Endothelial cell of umbilical vein (primary cell): ENCODE measurements at regions not wholly inside any gene's neighbourhood (a gene's known extent, or its start where the extent isn't known, plus 50 kb on each side); places are given as distances from the start of the nearest gene placed in this dataset.

Source experiments
- BruUV-seq: library from RNA; stranded (reverse); fragments of 400-500 nt; replicated peaks from 2 replicates; lab custom pipeline; 2021; lab: Mats Ljungman, UMichigan
- CTCF ChIA-PET: fragments of 300-600, 350-600 bp; sonication (Branson Sonifier 250); formaldehyde crosslinking; loops from one replicate; lab custom pipeline; 2021; ENCODE audit warnings: antibody characterized with exemption, inconsistent platforms; lab: Charles Lee
- POLR2A ChIA-PET: fragments of 300-600, 350-600 bp; sonication (Branson Sonifier 250); formaldehyde crosslinking; loops from one replicate; lab custom pipeline; 2021; ENCODE audit warnings: antibody characterized with exemption, inconsistent platforms; lab: Charles Lee
- DNase-seq: peaks from one replicate; pipeline ENCODE4 v3.0.0-alpha.2; 2011; ENCODE audit warnings: low read depth, low spot score
- FAIRE-seq: peaks from 2 replicates; lab custom pipeline; 2011; peaks lifted over from hg19 to GRCh38; lab: Jason Lieb, UNC
- H2AFZ ChIP-seq: 2 replicates; pipeline ENCODE4 v1.6.0; 2012; ENCODE audit warnings: low read depth, low read length, control low read depth, inconsistent platforms
- H3K27ac ChIP-seq: 2 replicates; pipeline ENCODE4 v1.5.1; 2011; ENCODE audit warnings: low read depth, mild to moderate bottlenecking, control low read depth, low read length, moderate library complexity; ENCODE audit not compliant: insufficient read depth
- H3K27me3 ChIP-seq, 2 experiments: 2 replicates each; pipeline versions ENCODE4 v1.6.0 to v1.6.1; 2011; ENCODE audit warnings: low read length in 2 of 2, mixed read lengths in 1 of 2; ENCODE audit not compliant: control insufficient read depth in 2 of 2, insufficient read depth in 2 of 2
- H3K36me3 ChIP-seq, 2 experiments: 2 replicates in 1 of 2; 3 replicates in 1 of 2; pipeline ENCODE4 v1.5.1; 2011; ENCODE audit warnings: low read length in 2 of 2, mild to moderate bottlenecking in 1 of 2, moderate library complexity in 1 of 2; ENCODE audit not compliant: control insufficient read depth in 2 of 2, insufficient read depth in 2 of 2; ENCODE audit errors: extremely low read depth in 1 of 2
- H3K4me1 ChIP-seq: 3 replicates; pipeline ENCODE4 v1.5.1; 2011; ENCODE audit warnings: mild to moderate bottlenecking, low read length; ENCODE audit not compliant: control insufficient read depth, insufficient read depth; ENCODE audit errors: extremely low read depth
- H3K4me2 ChIP-seq: 2 replicates; pipeline ENCODE4 v1.6.1; 2011; ENCODE audit warnings: low read length, control low read depth, mixed read lengths; ENCODE audit not compliant: insufficient read depth
- H3K4me3 ChIP-seq, 3 experiments: fragments of 200-600 bp in 1 of 3; sonication (generic), shearing (Covaris generic) in 1 of 3; replicated peaks in 1 of 3; 2 replicates each; pipeline ENCODE4 v1.5.1; 2011 to 2016; ENCODE audit warnings: control low read depth in 3 of 3, low read length in 3 of 3, mild to moderate bottlenecking in 2 of 3, inconsistent platforms in 1 of 3, low read depth in 1 of 3, moderate library complexity in 1 of 3; ENCODE audit not compliant: insufficient read depth in 1 of 3
- H3K79me2 ChIP-seq: 2 replicates; pipeline ENCODE4 v1.6.0; 2012; ENCODE audit warnings: low read length, inconsistent platforms; ENCODE audit not compliant: control insufficient read depth, insufficient read depth
- H3K9ac ChIP-seq: replicated peaks from 2 replicates; pipeline ENCODE3; 2011; ENCODE audit warnings: low read length, control low read depth; ENCODE audit not compliant: insufficient read depth; ENCODE audit errors: extremely low read depth
- H3K9me1 ChIP-seq: replicated peaks from 3 replicates; pipeline ENCODE4 v1.6.0; 2011; ENCODE audit warnings: mild to moderate bottlenecking, low read length; ENCODE audit not compliant: control insufficient read depth, insufficient read depth; ENCODE audit errors: extremely low read depth
- H3K9me3 ChIP-seq: replicated peaks from 2 replicates; pipeline ENCODE4 v1.5.1; 2012; ENCODE audit warnings: low read length, inconsistent platforms; ENCODE audit not compliant: control insufficient read depth, insufficient read depth
- H4K20me1 ChIP-seq: replicated peaks from 2 replicates; pipeline ENCODE3; 2011; ENCODE audit warnings: mild to moderate bottlenecking, low read length; ENCODE audit not compliant: control insufficient read depth, insufficient read depth; ENCODE audit errors: extremely low read depth
- CTCF ChIP-seq, 2 donors: IDR thresholded peaks; 1 replicate in 1 of 2; 2 replicates in 1 of 2; pipeline ENCODE4 v1.5.1; 2011; ENCODE audit warnings: low read length in 2 of 2, mild to moderate bottlenecking in 2 of 2, moderate library complexity in 2 of 2, control low read depth in 1 of 2, inconsistent platforms in 1 of 2, low read depth in 1 of 2; ENCODE audit not compliant: insufficient read depth in 1 of 2; ENCODE audit errors: extremely low read depth in 1 of 2
- EZH2 ChIP-seq: IDR thresholded peaks from 2 replicates; pipeline ENCODE4 v1.6.1; 2012; ENCODE audit warnings: borderline replicate concordance, low read depth, mild to moderate bottlenecking, moderate library complexity, low read length, inconsistent platforms; ENCODE audit not compliant: severe bottlenecking
- FOS ChIP-seq: IDR thresholded peaks from 2 replicates; pipeline ENCODE4 v1.6.1; 2011; ENCODE audit warnings: mild to moderate bottlenecking, low read length, moderate library complexity, borderline replicate concordance; ENCODE audit not compliant: insufficient read depth
- JUN ChIP-seq: IDR thresholded peaks from 2 replicates; pipeline ENCODE4 v1.6.1; 2011; ENCODE audit warnings: borderline replicate concordance, low read depth; ENCODE audit not compliant: insufficient read length, insufficient read depth
- MAX ChIP-seq: IDR thresholded peaks from 2 replicates; pipeline ENCODE4 v1.6.1; 2011; ENCODE audit not compliant: insufficient read depth, insufficient read length
- MYC ChIP-seq: IDR thresholded peaks from one replicate; pipeline ENCODE4 v1.6.1; 2011; ENCODE audit warnings: mild to moderate bottlenecking, low read depth, low read length
- POLR2AphosphoS5 ChIP-seq: IDR thresholded peaks from 2 replicates; pipeline ENCODE4 v1.6.1; 2012; ENCODE audit warnings: low read depth, mild to moderate bottlenecking, control low read depth, low read length, moderate library complexity; ENCODE audit not compliant: insufficient read depth
- dilution Hi-C: fragments of 300-500 bp; cut with MboI; formaldehyde crosslinking; loops from one replicate; pipeline ENCODE4 v1.15.0; 2019; ENCODE audit warnings: low sequenced_read_pairs; ENCODE audit not compliant: extremely low pct_ligation_motif_present
- intact Hi-C: fragments of 100-400 bp; cut with micrococcal nuclease; formaldehyde crosslinking; loops from one replicate; pipeline ENCODE4 v1.10.0; 2022

- no peaks in the 10 kb centered on the region for H3K9me3 ChIP-seq
- dilution Hi-C loops (no loop called here), intact Hi-C loops (loop anchor here (5.0 kb wide), 1 partner anchor 207 kb away; no protein-coding TSS in a partner anchor)
- no peaks in the 10 kb centered on the region for H4K20me1 ChIP-seq
- H3K4me2 ChIP-seq = no peak overlapping the region
- BruUV-seq = no TSS peak
- FAIRE-seq (no peak), DNase-seq (no peak)
- no peak overlapping the region for H3K27ac ChIP-seq
- H3K9me1 ChIP-seq = no peaks in the 10 kb centered on the region
- H3K4me1 ChIP-seq = no peaks in the 10 kb centered on the region
- CTCF ChIA-PET = interaction anchor here (0.9 kb wide), 1 partner anchor 8 kb away, joined by 3 read pairs; no protein-coding TSS in a partner anchor
- H2AFZ ChIP-seq = no peak overlapping the region
- POLR2A ChIA-PET = no interaction called here
- H3K9ac ChIP-seq = no peak overlapping the region
- H3K79me2 ChIP-seq = no peaks in the 10 kb centered on the region
- TF ChIP-seq JUN (no peak), FOS (no peak), CTCF (IDR thresholded peaks at IDR 0.05; ENCODE audit: extremely low read depth in 1 of 2, insufficient read depth in 1 of 2, low read depth in 1 of 2, low read length in 2 of 2) (no peak), EZH2 (no peak), POLR2AphosphoS5 (no peak), MYC (no peak), MAX (no peak)
- H3K36me3 ChIP-seq = no peaks in the 10 kb centered on the region
- peaks cover 0 to 3% of the 10 kb centered on the region in 2 experiments for H3K27me3 ChIP-seq
- H3K4me3 ChIP-seq = no peak overlapping the region
These were observed 113.3 kb upstream of the GBE1 start for GRCh38 chr3:81874738-81875137.
